ENCODE measurements at regions not wholly inside any gene's neighbourhood (a gene's known extent, or its start where the extent isn't known, plus 50 kb on each side); places are given as distances from the start of the nearest gene placed in this dataset.

GRCh38 chr10:128466831-128467371 lies 340.7 kb upstream of the MKI67 start:
- Histone ChIP-seq H3K27ac (ENCODE audit: low read depth, low read length) (no peak overlapping the region), H3K36me3 (ENCODE audit: control insufficient read depth in 1 of 2, insufficient read depth in 2 of 2, low read length in 2 of 2) (no peaks in the 10 kb centered on the region), H2AFZ (ENCODE audit: low read depth, low read length, poor library complexity, severe bottlenecking) (no peak overlapping the region), H3K9me2 (ENCODE audit: insufficient read depth) (no peaks in the 10 kb centered on the region), H3K4me1 (ENCODE audit: control insufficient read depth in 1 of 2, insufficient read depth in 2 of 2, low read length in 2 of 2) (no peaks in the 10 kb centered on the region), H3K27me3 (ENCODE audit: insufficient read depth, low read length) (peaks cover 39% of the 10 kb centered on the region), H3K4me3 (replicated peaks in 1 of 2; ENCODE audit: low read depth in 1 of 2, low read length in 2 of 2) (no peak overlapping the region), H3K9ac (ENCODE audit: low read length) (no peak overlapping the region), H3K79me2 (ENCODE audit: insufficient read depth, low read length) (no peaks in the 10 kb centered on the region), H3K9me3 (ENCODE audit: control insufficient read depth in 1 of 2, insufficient read depth in 1 of 2, low read depth in 1 of 2, low read length in 2 of 2) (no peaks in the 10 kb centered on the region), H4K20me1 (ENCODE audit: insufficient read depth) (no peaks in the 10 kb centered on the region), H3K4me2 (ENCODE audit: low read length) (no peak overlapping the region)
- ATAC-seq (no peak), DNase-seq (ENCODE audit: low read depth, low spot score) (no peak)
- TF ChIP-seq ATF3 (IDR thresholded peaks at IDR 0.05) (no peak), ELF1 (IDR thresholded peaks at IDR 0.05; ENCODE audit: borderline replicate concordance, low read depth) (no peak), POLR2A (IDR thresholded peaks at IDR 0.05; ENCODE audit: borderline replicate concordance, extremely low read depth, insufficient read depth, insufficient read length) (no peak), SIN3A (IDR thresholded peaks at IDR 0.05; ENCODE audit: low read depth) (no peak), ZFX (IDR thresholded peaks at IDR 0.05) (no peak), EGR1 (IDR thresholded peaks at IDR 0.05; ENCODE audit: low read depth) (no peak)
- RAD21 ChIA-PET (ENCODE audit: low non-redundant PET in 1 of 2, low total read pairs in 2 of 2, uncharacterized antibody in 2 of 2, unreplicated experiment in 2 of 2) = no interaction called here
- POLR2A ChIA-PET = no interaction called here
- CTCF ChIA-PET = no interaction called here
- intact Hi-C loops (cut with micrococcal nuclease) = no loop called here
- BruUV-seq (replicated peaks) = no TSS peak

DNA sequence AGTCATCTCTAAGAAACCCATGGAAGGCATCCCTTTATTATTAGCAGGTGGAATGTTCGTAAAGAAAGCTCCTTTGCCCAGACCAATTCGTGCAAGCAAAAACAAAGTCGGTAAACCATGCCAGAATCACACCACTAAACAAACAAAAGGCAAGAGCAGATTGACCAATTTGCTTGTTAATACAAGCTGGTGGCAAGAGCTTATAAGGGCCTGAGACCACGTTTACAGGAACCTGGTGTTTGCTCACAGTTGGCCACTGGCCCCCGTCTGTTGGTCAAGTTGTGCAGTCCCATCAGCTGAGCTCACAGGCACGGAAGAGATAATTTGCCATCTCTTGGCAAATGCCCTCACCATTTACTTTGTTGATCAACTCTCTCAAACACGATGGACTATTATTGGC lies 342.2 kb upstream of the MKI67 start:
- Histone ChIP-seq H2AFZ (ENCODE audit: low read depth, low read length, poor library complexity, severe bottlenecking) (no peak overlapping the region), H3K79me2 (ENCODE audit: insufficient read depth, low read length) (no peaks in the 10 kb centered on the region), H3K9me2 (ENCODE audit: insufficient read depth) (no peaks in the 10 kb centered on the region), H3K36me3 (ENCODE audit: control insufficient read depth in 1 of 2, insufficient read depth in 2 of 2, low read length in 2 of 2) (no peaks in the 10 kb centered on the region), H3K4me3 (replicated peaks in 1 of 2; ENCODE audit: low read depth in 1 of 2, low read length in 2 of 2) (no peak overlapping the region), H3K27ac (ENCODE audit: low read depth, low read length) (no peak overlapping the region), H3K27me3 (ENCODE audit: insufficient read depth, low read length) (peaks cover 33% of the 10 kb centered on the region), H3K9ac (ENCODE audit: low read length) (no peak overlapping the region), H3K4me1 (ENCODE audit: control insufficient read depth in 1 of 2, insufficient read depth in 2 of 2, low read length in 2 of 2) (no peaks in the 10 kb centered on the region), H3K4me2 (ENCODE audit: low read length) (no peak overlapping the region), H4K20me1 (ENCODE audit: insufficient read depth) (no peaks in the 10 kb centered on the region), H3K9me3 (ENCODE audit: control insufficient read depth in 1 of 2, insufficient read depth in 1 of 2, low read depth in 1 of 2, low read length in 2 of 2) (no peaks in the 10 kb centered on the region)
- RAD21 ChIA-PET (ENCODE audit: low non-redundant PET in 1 of 2, low total read pairs in 2 of 2, uncharacterized antibody in 2 of 2, unreplicated experiment in 2 of 2) = no interaction called here
- TF ChIP-seq JUND (IDR thresholded peaks at IDR 0.05) (no peak), EZH2phosphoT487 (IDR thresholded peaks at IDR 0.05; ENCODE audit: borderline replicate concordance) (no peak), POLR2AphosphoS5 (IDR thresholded peaks at IDR 0.05; ENCODE audit: low read depth, low read length) (no peak), POLR2A (IDR thresholded peaks at IDR 0.05; ENCODE audit: borderline replicate concordance, extremely low read depth, insufficient read depth, insufficient read length) (no peak), ZBTB33 (IDR thresholded peaks at IDR 0.05; ENCODE audit: extremely low read depth, insufficient replicate concordance, low read length) (no peak), TCF7L2 (IDR thresholded peaks at IDR 0.05; ENCODE audit: borderline replicate concordance, extremely low read depth, insufficient read depth, insufficient read length) (no peak), EGR1 (IDR thresholded peaks at IDR 0.05; ENCODE audit: low read depth) (no peak), YY1 (IDR thresholded peaks at IDR 0.05; ENCODE audit: extremely low read depth, insufficient replicate concordance, low read depth, low read length) (no peak), ELF1 (IDR thresholded peaks at IDR 0.05; ENCODE audit: borderline replicate concordance, low read depth) (no peak)
- POLR2A ChIA-PET = no interaction called here
- CTCF ChIA-PET = no interaction called here
- no peak for ATAC-seq
- no TSS peak for BruUV-seq (replicated peaks)
- DNase-seq (ENCODE audit: low read depth, low spot score) = no peak
- intact Hi-C loops (cut with micrococcal nuclease) = no loop called here
